IPS-NIHi11 (cell line): ENCODE measurements at regions not wholly inside any gene's neighbourhood (a gene's known extent, or its start where the extent isn't known, plus 50 kb on each side); places are given as distances from the start of the nearest gene placed in this dataset.

Experiments
- DNase-seq: peaks from one replicate; pipeline ENCODE4 v3.0.0; 2012; ENCODE audit warnings: mixed read lengths, low spot score

- no peak for DNase-seq
Measured at GRCh38 chr11:116598556-116598955, 174.2 kb downstream of the BUD13 start.

- DNase-seq: no peak
Measured at GRCh38 chr11:116598036-116598435, 174.8 kb downstream of the BUD13 start.

GRCh38 chr11:116596346-116597260 lies 176.2 kb downstream of the BUD13 start:
- DNase-seq: no peak

- DNase-seq: no peak
Measured at GRCh38 chr11:116595305-116595880, 177.4 kb downstream of the BUD13 start.

- DNase-seq: no peak
Measured at GRCh38 chr11:116590844-116591570, 181.8 kb downstream of the BUD13 start.

- DNase-seq: no peak
Measured at GRCh38 chr11:116589402-116589801, 183.4 kb downstream of the BUD13 start.

- no peak for DNase-seq
Measured at GRCh38 chr11:116586392-116586791, 186.4 kb downstream of the BUD13 start.

GRCh38 chr11:116582571-116582970 lies 190.2 kb downstream of the BUD13 start:
- no peak for DNase-seq

GRCh38 chr11:116581349-116581748 lies 191.4 kb downstream of the BUD13 start:
- DNase-seq: peak; percentile 55

GRCh38 chr11:116580799-116581198 lies 192.0 kb downstream of the BUD13 start:
- DNase-seq: peak; percentile 87

GRCh38 chr11:116579857-116580727 lies 192.7 kb downstream of the BUD13 start:
- peak; percentile 57 for DNase-seq

- peak; percentile 23 for DNase-seq
Measured at GRCh38 chr11:116579031-116579653, 193.6 kb downstream of the BUD13 start.

GRCh38 chr11:116577956-116578355 lies 194.8 kb downstream of the BUD13 start:
- DNase-seq: no peak

GRCh38 chr11:116577273-116577672 lies 195.5 kb downstream of the BUD13 start:
- DNase-seq: no peak

- DNase-seq: no peak
Measured at GRCh38 chr11:116576526-116576925, 196.3 kb downstream of the BUD13 start.

GRCh38 chr11:116567721-116568242 lies 205.0 kb downstream of the BUD13 start:
- DNase-seq: no peak

GRCh38 chr11:116563712-116564047 lies 209.1 kb downstream of the BUD13 start:
- no peak for DNase-seq

- DNase-seq: no peak
Measured at GRCh38 chr11:116563028-116563711, 209.6 kb downstream of the BUD13 start.

GRCh38 chr11:116560589-116560988 lies 212.2 kb downstream of the BUD13 start:
- no peak for DNase-seq

- no peak for DNase-seq
Measured at GRCh38 chr11:116558504-116559211, 214.1 kb downstream of the BUD13 start.
